T-helper 2 cell treated with Interferon-gamma antibody and Interleukin-4, amounts not matched to agents 5 μg/mL and 100 μg/mL, for 36 hours (primary cell): ENCODE measurements at regions not wholly inside any gene's neighbourhood (a gene's known extent, or its start where the extent isn't known, plus 50 kb on each side); places are given as distances from the start of the nearest gene placed in this dataset.

Source experiments
- DNase-seq: peaks from one replicate; pipeline ENCODE4 v3.0.0; 2021; ENCODE audit warnings: low spot score
- H3K27ac Mint-ChIP-seq: one replicate; pipeline ENCODE4 v1.8.0; 2021; ENCODE audit warnings: mild to moderate bottlenecking, mixed read lengths
- H3K27me3 Mint-ChIP-seq: one replicate; pipeline ENCODE4 v1.8.0; 2021; ENCODE audit warnings: low read depth, mixed read lengths
- H3K36me3 Mint-ChIP-seq: one replicate; pipeline ENCODE4 v1.8.0; 2021; ENCODE audit warnings: low read depth, mixed read lengths
- H3K4me1 Mint-ChIP-seq: one replicate; pipeline ENCODE4 v1.8.0; 2021; ENCODE audit warnings: low read depth, mixed read lengths
- H3K4me3 Mint-ChIP-seq: one replicate; pipeline ENCODE4 v1.8.0; 2022; ENCODE audit warnings: mild to moderate bottlenecking, moderate library complexity, mixed read lengths
- H3K9me3 Mint-ChIP-seq: one replicate; pipeline ENCODE4 v1.8.0; 2021; ENCODE audit warnings: mixed read lengths

DNA sequence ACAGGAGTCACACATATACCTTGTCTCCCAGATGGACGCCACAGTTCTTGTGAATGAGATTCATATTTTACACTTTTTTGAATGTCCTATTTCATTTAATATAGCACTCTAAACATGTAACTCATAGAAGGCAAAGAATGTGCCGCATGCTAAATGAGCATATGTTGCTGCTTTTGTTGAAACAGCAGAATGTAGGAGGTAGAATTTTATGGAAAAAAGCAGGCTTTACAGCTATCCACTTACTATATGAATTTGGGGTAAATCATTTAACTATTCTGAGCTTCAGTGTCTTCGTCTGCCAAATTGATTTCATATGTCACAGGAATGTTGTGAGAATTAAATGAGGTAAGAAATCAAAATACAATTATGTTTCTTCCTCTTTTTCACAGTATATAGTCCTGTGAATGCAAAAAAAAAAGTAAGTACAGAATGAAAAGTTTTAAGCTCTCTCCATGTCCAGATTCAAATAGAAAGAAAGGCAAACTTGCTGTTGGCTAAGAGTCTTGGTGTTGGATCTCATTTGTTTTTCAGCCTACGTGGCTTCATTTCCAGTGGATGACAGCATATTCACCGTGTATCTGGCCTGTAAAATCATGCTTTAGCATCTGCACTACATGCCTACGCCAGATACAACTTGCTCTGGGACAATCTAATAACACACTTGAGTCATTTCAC, 154.7 kb upstream of the CNTNAP5 start:
- Mint-ChIP-seq H3K4me3 (no peak overlapping the region), H3K27me3 (no peaks in the 10 kb centered on the region), H3K4me1 (no peaks in the 10 kb centered on the region), H3K27ac (no peak overlapping the region), H3K36me3 (no peaks in the 10 kb centered on the region), H3K9me3 (peaks cover 21% of the 10 kb centered on the region)
- no peak for DNase-seq

DNA sequence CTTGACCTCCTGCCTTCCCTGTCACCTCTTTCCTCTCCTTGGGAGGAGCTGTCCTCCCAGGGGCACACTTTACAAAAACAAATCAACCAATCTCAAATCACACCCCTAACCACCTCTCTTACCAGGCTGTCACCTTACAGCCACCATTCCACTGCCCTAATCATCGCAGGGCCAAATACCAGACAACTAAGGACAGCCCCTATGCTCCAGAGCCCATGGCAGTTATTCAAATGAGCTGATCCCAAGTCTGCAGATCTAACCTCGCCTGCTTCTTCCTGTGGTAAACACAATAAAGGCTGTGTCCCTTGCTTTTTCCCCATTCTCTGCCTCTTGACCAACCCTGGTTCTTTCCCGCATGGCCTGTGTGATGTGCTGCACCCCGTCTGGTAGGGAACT, 154.2 kb upstream of the CNTNAP5 start:
- Mint-ChIP-seq H3K4me1 (no peaks in the 10 kb centered on the region), H3K4me3 (no peak overlapping the region), H3K27me3 (no peaks in the 10 kb centered on the region), H3K9me3 (peaks cover 25% of the 10 kb centered on the region), H3K27ac (no peak overlapping the region), H3K36me3 (no peaks in the 10 kb centered on the region)
- no peak for DNase-seq

DNA sequence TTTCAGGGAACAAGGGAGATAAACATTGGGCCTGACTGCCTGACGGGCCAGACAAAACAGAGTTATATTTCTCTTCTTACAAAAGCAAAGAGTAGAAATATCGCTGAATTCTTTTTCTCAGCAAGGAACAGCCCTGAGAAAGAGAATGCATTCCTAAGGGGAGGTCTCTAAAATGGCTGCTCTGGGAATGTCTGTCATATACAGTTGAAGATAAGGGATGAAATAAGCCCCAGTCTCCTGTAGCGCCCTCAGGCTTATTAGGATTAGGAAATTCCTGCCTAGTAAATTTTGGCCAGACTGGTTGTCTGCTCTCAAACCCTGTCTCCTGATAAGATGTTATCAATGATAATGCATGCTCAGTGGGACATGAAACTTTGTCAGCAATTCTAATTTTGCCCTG, 134.9 kb upstream of the CNTNAP5 start:
- no peak overlapping the region for H3K27ac Mint-ChIP-seq
- no peak overlapping the region for H3K4me3 Mint-ChIP-seq
- H3K9me3 Mint-ChIP-seq, result peaks cover 45% of the 10 kb centered on the region

DNA sequence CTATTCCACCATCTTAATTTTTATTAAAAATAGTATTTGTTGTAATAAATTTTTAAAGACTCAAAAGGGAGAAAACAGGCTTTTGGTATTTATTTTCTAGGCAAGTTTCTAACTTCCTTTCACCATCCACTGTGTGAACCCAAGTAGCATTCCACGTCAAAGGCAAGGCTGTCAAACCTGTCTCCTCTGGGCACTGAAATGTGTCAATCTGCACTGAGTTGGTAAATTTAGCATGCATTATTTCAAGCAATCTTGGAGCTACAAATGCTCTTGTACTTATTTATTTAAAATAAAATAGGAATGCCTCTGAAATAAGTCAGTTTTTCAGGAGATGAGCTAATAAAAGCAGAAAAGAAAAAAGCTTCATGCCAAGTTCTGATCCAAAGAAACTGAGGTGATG, 130.9 kb upstream of the CNTNAP5 start:
- Mint-ChIP-seq H3K4me3 (no peak overlapping the region), H3K27me3 (no peaks in the 10 kb centered on the region), H3K36me3 (no peaks in the 10 kb centered on the region), H3K4me1 (no peaks in the 10 kb centered on the region), H3K27ac (no peak overlapping the region), H3K9me3 (peaks cover 57% of the 10 kb centered on the region)
- DNase-seq, result no peak

More for the DNA sequence above, 134.9 kb upstream of the CNTNAP5 start:
- DNase-seq, result no peak
- Mint-ChIP-seq H3K27me3 (no peaks in the 10 kb centered on the region), H3K36me3 (no peaks in the 10 kb centered on the region), H3K4me1 (no peaks in the 10 kb centered on the region)

DNA sequence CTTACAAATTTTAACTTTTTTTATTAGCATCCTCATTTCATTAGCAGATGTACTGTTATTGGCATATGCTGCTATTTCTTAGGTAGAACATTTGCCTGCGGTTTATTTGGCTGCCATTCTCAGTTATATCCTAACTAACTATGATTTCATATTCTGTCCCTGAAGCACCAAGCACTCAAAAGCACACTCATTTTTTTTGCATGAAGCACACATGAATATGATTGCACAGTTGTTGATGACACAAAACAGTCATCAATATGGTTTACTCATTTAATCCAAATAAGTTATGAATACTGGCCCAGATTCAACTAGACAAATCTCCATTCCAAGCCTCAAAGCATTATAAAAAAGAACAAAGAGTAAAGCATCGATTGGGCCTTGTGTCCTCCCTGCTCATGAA, 129.4 kb upstream of the CNTNAP5 start:
- H3K4me1 Mint-ChIP-seq, result no peaks in the 10 kb centered on the region
- no peak for DNase-seq
- no peak overlapping the region for H3K27ac Mint-ChIP-seq
- H3K27me3 Mint-ChIP-seq, result no peaks in the 10 kb centered on the region
- H3K36me3 Mint-ChIP-seq, result no peaks in the 10 kb centered on the region
- no peak overlapping the region for H3K4me3 Mint-ChIP-seq
- H3K9me3 Mint-ChIP-seq, result peaks cover 55% of the 10 kb centered on the region

DNA sequence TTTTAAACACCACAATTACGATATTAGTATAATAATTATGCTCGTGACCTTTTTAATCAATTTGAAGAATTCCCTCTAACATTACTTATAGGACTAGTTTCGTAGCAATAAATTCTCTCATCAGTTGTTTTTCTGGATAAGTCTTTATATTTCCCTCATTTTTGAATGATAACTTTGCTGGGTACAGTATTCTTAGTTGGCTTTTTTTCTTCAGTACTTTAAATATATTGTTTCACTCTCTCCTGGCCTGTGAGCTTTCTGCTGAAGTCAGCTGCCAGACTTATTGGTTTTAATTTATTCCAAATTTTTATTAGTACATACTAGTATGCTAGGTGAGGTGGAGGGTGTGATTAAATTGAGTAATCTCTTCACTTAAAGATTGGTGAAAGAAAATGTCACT, 123.8 kb upstream of the CNTNAP5 start:
- Mint-ChIP-seq H3K4me3 (no peak overlapping the region), H3K4me1 (no peaks in the 10 kb centered on the region), H3K27me3 (no peaks in the 10 kb centered on the region), H3K27ac (no peak overlapping the region), H3K9me3 (peaks cover 46% of the 10 kb centered on the region), H3K36me3 (no peaks in the 10 kb centered on the region)
- DNase-seq, result no peak

DNA sequence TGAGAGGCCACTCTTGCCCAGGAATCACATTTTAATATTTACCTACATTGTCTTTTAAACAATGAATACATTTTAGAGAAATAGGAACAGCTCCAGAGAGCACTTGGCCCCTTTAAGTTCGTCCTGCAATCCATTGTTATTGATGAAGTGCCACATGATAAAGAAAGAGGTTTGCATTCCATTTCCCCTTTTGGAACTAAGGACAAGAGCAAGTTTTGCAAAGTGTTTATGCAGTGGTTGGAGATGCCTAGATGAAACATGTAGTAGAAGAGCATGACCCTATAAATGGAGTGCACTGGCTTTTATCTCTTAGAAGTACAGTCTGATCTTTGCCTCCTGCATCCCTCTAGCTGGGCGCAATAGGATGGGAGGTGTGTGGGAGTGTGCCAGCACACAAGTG, 118.7 kb upstream of the CNTNAP5 start:
- no peak overlapping the region for H3K4me3 Mint-ChIP-seq
- H3K27me3 Mint-ChIP-seq, result no peaks in the 10 kb centered on the region
- no peaks in the 10 kb centered on the region for H3K4me1 Mint-ChIP-seq
- H3K27ac Mint-ChIP-seq, result no peak overlapping the region
- H3K9me3 Mint-ChIP-seq, result peaks cover 29% of the 10 kb centered on the region
- H3K36me3 Mint-ChIP-seq, result no peaks in the 10 kb centered on the region
- DNase-seq, result no peak

DNA sequence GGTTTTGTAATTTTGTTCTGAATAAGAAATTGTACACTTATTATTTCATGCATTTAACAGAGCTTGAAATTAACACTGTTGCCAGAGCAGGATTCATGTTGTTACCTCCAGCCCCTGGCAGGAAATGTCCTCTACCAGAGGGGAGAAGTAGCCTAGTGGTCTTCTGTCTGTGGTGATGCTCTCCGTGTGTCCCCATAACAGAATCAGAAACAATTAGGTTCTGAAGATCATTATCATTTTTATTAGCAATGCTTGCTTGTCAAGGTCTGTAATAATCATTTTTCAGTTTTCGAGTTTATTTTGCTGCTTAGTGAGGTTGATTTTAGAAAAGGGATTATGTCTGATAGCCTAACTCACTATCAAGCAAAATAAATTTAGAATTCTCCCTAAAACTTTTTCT, 116.6 kb upstream of the CNTNAP5 start:
- H3K36me3 Mint-ChIP-seq, result no peaks in the 10 kb centered on the region
- no peaks in the 10 kb centered on the region for H3K27me3 Mint-ChIP-seq
- H3K4me1 Mint-ChIP-seq, result no peaks in the 10 kb centered on the region
- DNase-seq, result no peak
- H3K4me3 Mint-ChIP-seq, result no peak overlapping the region
- H3K27ac Mint-ChIP-seq, result no peak overlapping the region
- peaks cover 16% of the 10 kb centered on the region for H3K9me3 Mint-ChIP-seq

DNA sequence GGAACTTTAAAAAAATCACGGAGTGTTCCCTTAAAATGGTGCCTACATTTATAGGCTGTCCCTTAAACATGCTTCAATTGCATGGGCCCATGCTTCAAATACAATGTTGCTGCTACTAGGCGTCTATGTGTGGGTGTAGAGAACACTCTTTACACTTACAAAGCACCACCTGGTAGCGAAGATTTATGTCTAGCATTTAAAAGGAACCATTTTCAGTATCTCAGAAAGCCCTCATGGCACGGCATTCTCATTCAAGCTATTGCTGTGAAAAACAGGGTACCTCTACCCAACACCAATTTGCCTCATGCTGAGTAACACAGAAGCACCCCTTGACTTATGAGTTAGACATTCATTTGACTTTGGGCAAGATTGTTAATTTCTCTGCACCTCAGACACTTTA, 112.9 kb upstream of the CNTNAP5 start:
- H3K27ac Mint-ChIP-seq, result no peak overlapping the region
- H3K36me3 Mint-ChIP-seq, result no peaks in the 10 kb centered on the region
- no peak for DNase-seq
- H3K27me3 Mint-ChIP-seq, result no peaks in the 10 kb centered on the region
- H3K4me1 Mint-ChIP-seq, result no peaks in the 10 kb centered on the region
- H3K4me3 Mint-ChIP-seq, result no peak overlapping the region
- peaks cover 7% of the 10 kb centered on the region for H3K9me3 Mint-ChIP-seq

DNA sequence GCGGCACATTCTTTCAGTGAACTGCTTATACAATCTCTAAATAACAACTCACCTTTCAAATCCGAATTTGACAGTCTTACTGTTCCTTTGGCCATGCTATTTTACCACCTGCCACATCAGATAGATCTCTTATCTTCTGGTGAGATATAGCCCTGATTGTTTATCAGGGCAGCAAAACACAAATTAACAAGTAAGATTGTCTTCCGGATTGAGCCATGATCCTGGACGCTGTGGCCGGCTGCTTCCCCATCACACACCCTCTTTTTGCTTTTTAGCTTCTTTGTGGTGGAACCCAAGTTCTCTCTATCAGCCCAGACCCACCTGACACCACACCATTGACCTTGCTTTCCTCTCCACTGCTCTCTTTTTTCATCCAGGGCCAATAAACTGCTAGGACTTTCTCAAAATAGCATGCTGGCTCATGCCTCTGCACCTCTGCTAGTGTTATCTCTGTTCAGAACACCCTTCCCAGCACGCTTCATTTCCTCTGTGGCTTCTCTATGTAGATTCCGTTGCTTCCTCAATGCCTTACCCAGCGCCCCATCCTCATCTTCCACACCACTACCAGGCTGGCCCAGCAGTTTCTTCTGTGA, 111.8 kb upstream of the CNTNAP5 start:
- H3K36me3 Mint-ChIP-seq, result no peaks in the 10 kb centered on the region
- no peaks in the 10 kb centered on the region for H3K4me1 Mint-ChIP-seq
- no peak for DNase-seq
- no peak overlapping the region for H3K27ac Mint-ChIP-seq
- peaks cover 6% of the 10 kb centered on the region for H3K9me3 Mint-ChIP-seq
- H3K27me3 Mint-ChIP-seq, result no peaks in the 10 kb centered on the region
- no peak overlapping the region for H3K4me3 Mint-ChIP-seq

DNA sequence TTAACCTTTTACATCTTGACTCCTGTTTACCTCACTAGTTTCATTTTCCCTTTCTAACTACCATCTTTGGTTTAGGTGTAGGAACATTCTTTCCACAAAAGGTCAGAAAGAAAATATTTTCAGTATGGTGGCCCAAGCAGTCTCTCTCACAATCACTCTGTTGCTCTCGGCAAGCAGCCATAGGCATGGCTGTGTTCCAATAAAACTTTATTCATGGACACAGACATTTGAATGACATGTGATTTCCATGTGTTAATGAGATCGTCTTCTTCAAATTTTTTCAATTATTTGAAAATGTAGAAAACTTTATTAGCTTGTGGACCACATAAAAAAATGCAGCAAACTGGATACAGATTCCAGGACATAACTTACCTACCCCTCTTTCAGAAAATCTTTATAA, 109.7 kb upstream of the CNTNAP5 start:
- H3K4me3 Mint-ChIP-seq, result no peak overlapping the region
- no peaks in the 10 kb centered on the region for H3K4me1 Mint-ChIP-seq
- H3K27ac Mint-ChIP-seq, result no peak overlapping the region
- H3K36me3 Mint-ChIP-seq, result no peaks in the 10 kb centered on the region
- H3K9me3 Mint-ChIP-seq, result peaks cover 8% of the 10 kb centered on the region
- DNase-seq, result no peak
- no peaks in the 10 kb centered on the region for H3K27me3 Mint-ChIP-seq

DNA sequence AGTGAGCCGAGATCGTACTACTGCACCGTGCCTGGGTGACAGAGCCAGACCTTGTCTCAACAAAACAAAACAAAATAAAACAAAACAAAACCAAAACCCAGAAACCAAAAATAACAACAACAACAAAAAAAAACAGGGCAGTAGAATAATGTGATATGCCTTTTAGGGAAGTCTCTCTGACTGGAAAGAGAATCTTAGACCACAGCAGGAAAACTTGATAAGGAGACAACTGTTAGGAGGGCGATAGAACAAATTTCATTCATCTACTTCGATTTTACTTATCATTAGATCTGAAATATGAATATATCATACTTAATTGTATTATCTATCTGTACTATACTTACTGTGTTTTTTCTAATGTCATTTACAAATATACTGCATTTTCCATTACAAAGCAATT, 109.0 kb upstream of the CNTNAP5 start:
- Mint-ChIP-seq H3K4me1 (no peaks in the 10 kb centered on the region), H3K4me3 (no peak overlapping the region), H3K27me3 (no peaks in the 10 kb centered on the region), H3K9me3 (peaks cover 8% of the 10 kb centered on the region), H3K36me3 (no peaks in the 10 kb centered on the region), H3K27ac (no peak overlapping the region)
- no peak for DNase-seq

DNA sequence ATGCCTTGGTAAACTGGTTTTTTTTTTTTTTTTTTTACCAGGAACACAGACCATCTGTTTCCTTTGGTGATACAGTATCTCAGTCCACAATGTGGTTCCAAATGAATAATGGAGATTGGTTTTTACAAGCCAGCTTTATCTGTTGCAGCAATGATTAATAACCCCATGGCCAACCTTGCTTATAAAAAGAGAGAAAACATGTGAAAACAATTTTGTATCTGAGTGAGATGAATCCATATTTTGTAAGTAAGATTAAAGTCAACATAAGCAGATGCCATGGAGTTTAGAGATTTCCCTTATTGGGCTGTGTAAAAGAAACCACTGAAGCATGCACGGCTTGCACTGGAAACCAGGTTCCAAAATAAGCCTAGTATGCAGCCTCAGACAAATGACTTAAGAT, 108.6 kb upstream of the CNTNAP5 start:
- Mint-ChIP-seq H3K27me3 (no peaks in the 10 kb centered on the region), H3K4me1 (no peaks in the 10 kb centered on the region), H3K36me3 (no peaks in the 10 kb centered on the region), H3K4me3 (no peak overlapping the region), H3K27ac (no peak overlapping the region), H3K9me3 (peaks cover 9% of the 10 kb centered on the region)
- DNase-seq, result no peak

DNA sequence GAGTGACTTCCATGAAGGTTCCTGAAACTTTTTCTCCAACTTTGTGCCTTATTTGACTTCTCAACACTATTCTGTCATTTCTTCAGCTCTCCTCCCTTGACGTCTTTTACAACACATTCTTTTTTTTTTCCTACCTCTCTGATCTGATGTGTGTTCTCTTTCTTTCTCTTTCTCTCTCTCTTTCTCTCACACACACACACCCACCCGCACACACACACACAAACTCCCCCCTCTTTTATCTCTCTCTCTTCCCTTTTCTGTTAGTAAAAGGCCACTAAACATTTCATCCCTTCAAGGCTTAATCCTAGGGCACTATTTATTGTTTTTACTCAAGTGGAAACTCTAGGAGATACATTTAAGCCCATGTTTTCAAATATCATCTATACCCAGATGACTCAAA, 107.8 kb upstream of the CNTNAP5 start:
- H3K4me3 Mint-ChIP-seq, result no peak overlapping the region
- H3K36me3 Mint-ChIP-seq, result no peaks in the 10 kb centered on the region
- H3K4me1 Mint-ChIP-seq, result no peaks in the 10 kb centered on the region
- no peak for DNase-seq
- H3K27me3 Mint-ChIP-seq, result no peaks in the 10 kb centered on the region
- peaks cover 13% of the 10 kb centered on the region for H3K9me3 Mint-ChIP-seq
- no peak overlapping the region for H3K27ac Mint-ChIP-seq

DNA sequence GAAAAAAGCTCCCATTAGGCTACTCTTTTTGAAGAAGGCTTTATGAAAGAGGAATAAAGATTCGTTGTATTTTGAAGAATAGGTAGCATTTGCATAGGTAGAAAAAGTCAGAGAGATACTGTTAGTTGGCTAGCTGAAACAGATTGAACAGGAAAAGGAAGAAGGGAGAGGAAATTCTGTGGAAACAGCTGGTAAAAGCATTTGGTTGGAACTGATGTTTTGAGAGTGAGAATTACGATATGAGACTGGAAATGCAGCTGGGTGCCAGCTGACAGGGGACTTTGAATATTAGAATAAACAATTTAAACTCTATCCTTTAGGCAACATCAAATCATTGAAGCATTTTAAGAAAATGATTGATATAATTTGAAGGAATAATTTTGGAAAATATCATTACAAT, 96.7 kb upstream of the CNTNAP5 start:
- no peak overlapping the region for H3K4me3 Mint-ChIP-seq
- peaks cover 36% of the 10 kb centered on the region for H3K9me3 Mint-ChIP-seq
- no peak overlapping the region for H3K27ac Mint-ChIP-seq
- H3K36me3 Mint-ChIP-seq, result no peaks in the 10 kb centered on the region
- H3K27me3 Mint-ChIP-seq, result no peaks in the 10 kb centered on the region
- no peaks in the 10 kb centered on the region for H3K4me1 Mint-ChIP-seq
- no peak for DNase-seq
